ENCODE measurements at regions not wholly inside any gene's neighbourhood (a gene's known extent, or its start where the extent isn't known, plus 50 kb on each side); places are given as distances from the start of the nearest gene placed in this dataset.

DNA sequence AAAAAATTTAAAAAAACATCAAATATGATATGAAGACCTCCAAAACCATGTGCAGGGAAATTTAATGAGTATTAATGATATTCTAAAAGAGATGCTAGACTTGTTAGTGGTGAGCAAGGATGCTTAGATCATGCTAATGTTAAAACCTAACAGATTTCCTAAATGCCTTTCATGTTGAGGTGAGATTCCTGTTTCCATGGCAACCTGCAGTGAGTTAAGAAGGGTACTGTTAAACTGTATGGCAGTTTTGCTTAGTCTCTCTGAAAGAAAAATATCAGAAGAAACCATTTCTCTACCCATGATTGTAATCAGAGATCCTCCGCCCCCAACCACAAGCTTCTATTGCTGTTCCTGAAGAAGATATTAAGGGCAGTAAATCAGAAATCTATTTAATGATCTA, 321.6 kb upstream of the LRRC7 start:
- H3K9ac ChIP-seq (ENCODE audit: extremely low read depth, low read length, poor library complexity, severe bottlenecking): no peak overlapping the region
- TF ChIP-seq, protein P1, sequence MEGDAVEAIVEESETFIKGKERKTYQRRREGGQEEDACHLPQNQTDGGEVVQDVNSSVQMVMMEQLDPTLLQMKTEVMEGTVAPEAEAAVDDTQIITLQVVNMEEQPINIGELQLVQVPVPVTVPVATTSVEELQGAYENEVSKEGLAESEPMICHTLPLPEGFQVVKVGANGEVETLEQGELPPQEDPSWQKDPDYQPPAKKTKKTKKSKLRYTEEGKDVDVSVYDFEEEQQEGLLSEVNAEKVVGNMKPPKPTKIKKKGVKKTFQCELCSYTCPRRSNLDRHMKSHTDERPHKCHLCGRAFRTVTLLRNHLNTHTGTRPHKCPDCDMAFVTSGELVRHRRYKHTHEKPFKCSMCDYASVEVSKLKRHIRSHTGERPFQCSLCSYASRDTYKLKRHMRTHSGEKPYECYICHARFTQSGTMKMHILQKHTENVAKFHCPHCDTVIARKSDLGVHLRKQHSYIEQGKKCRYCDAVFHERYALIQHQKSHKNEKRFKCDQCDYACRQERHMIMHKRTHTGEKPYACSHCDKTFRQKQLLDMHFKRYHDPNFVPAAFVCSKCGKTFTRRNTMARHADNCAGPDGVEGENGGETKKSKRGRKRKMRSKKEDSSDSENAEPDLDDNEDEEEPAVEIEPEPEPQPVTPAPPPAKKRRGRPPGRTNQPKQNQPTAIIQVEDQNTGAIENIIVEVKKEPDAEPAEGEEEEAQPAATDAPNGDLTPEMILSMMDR (conservative IDR thresholded peaks at IDR 0.05): no peak
- Mint-ChIP-seq H3K9me3 (no peaks in the 10 kb centered on the region), H3K36me3 (ENCODE audit: low read depth) (no peaks in the 10 kb centered on the region), H3K4me1 (peaks cover 39% of the 10 kb centered on the region), H3K27ac (no peak overlapping the region), H3K4me3 (no peak overlapping the region), H3K27me3 (ENCODE audit: insufficient read depth) (peaks cover 6% of the 10 kb centered on the region)
- 75% methylated on average over 1 of the region's 1 CpG; no CpG with 5 or more reads in 1 of the 2 experiments for WGBS, 2 experiments (ENCODE audit: insufficient coverage in 1 of 2, insufficient read length in 1 of 2)
- H3K27ac ChIP-seq (ENCODE audit: low read depth, low read length): no peak overlapping the region
- no peaks in the 10 kb centered on the region for H3K9me3 ChIP-seq (ENCODE audit: control insufficient read depth, low read length)
- H3K27me3 ChIP-seq (ENCODE audit: control insufficient read depth, insufficient read depth, low read length, poor library complexity, severe bottlenecking): no peaks in the 10 kb centered on the region
- DNase-seq: no peak
- no peak overlapping the region for H3K4me3 ChIP-seq (ENCODE audit: low read length)
- peaks cover 21% of the 10 kb centered on the region for H3K4me1 ChIP-seq (ENCODE audit: control insufficient read depth, insufficient read depth, low read length)
- no peaks in the 10 kb centered on the region for H3K36me3 ChIP-seq (ENCODE audit: control insufficient read depth, insufficient read depth, low read length)

DNA sequence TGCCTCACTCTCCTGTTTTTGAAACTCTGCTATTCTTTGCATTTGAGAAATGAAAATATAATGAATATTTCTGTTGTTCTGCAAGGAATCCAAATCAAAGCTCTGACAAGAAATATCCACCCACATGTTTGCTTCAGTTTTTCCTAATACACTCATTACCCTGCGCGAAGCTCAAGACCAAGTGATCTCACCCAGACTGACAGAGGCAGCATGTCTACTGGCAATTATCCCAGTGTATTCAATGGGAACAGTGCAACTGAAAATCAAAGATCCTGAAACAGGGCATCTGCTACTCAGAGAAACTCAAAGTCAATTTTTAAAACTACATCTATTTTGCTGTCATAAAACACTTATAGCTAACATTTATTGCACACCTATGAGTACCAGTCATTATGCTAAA, 321.0 kb upstream of the LRRC7 start:
- TF ChIP-seq, protein P1 (conservative IDR thresholded peaks at IDR 0.05): no peak
- H3K27ac ChIP-seq (ENCODE audit: low read depth, low read length): no peak overlapping the region
- H3K4me1 ChIP-seq (ENCODE audit: control insufficient read depth, insufficient read depth, low read length): peaks cover 21% of the 10 kb centered on the region
- Mint-ChIP-seq H3K9me3 (no peaks in the 10 kb centered on the region), H3K27me3 (ENCODE audit: insufficient read depth) (peaks cover 6% of the 10 kb centered on the region), H3K36me3 (ENCODE audit: low read depth) (no peaks in the 10 kb centered on the region), H3K4me1 (peaks cover 39% of the 10 kb centered on the region), H3K27ac (no peak overlapping the region), H3K4me3 (no peak overlapping the region)
- no peaks in the 10 kb centered on the region for H3K27me3 ChIP-seq (ENCODE audit: control insufficient read depth, insufficient read depth, low read length, poor library complexity, severe bottlenecking)
- DNase-seq: no peak
- H3K9ac ChIP-seq (ENCODE audit: extremely low read depth, low read length, poor library complexity, severe bottlenecking): no peak overlapping the region
- no peak overlapping the region for H3K4me3 ChIP-seq (ENCODE audit: low read length)
- no peaks in the 10 kb centered on the region for H3K36me3 ChIP-seq (ENCODE audit: control insufficient read depth, insufficient read depth, low read length)
- no peaks in the 10 kb centered on the region for H3K9me3 ChIP-seq (ENCODE audit: control insufficient read depth, low read length)
- 92 to 100% methylated on average over 2 of the region's 2 CpGs for WGBS, 2 experiments (ENCODE audit: insufficient coverage in 1 of 2, insufficient read length in 1 of 2)

DNA sequence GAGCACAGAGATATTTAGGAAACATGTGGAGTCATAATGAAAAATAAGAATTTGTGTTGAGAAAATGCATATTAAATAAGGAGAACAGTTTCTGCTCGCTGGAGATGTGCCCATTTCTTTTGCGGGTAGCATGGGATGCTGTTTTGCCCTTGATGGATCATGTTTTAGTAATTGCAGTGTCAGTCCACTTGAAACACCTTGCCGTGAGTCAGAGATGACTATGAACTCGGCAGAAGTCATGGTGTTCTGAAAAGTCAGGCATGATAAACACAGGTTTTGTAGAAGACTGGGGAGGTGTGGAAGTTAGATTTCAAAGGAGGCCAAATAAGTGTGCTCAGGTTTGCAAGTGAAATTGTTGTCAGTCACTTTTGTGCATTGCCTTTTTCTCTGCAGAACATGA, 315.0 kb upstream of the LRRC7 start:
- Mint-ChIP-seq H3K36me3 (ENCODE audit: low read depth) (no peaks in the 10 kb centered on the region), H3K27me3 (ENCODE audit: insufficient read depth) (peaks cover 6% of the 10 kb centered on the region), H3K27ac (no peak overlapping the region), H3K9me3 (no peaks in the 10 kb centered on the region), H3K4me1 (peaks cover 7% of the 10 kb centered on the region), H3K4me3 (no peak overlapping the region)
- Histone ChIP-seq H3K4me1 (ENCODE audit: control insufficient read depth, insufficient read depth, low read length) (peaks cover 4% of the 10 kb centered on the region), H3K27me3 (ENCODE audit: control insufficient read depth, insufficient read depth, low read length, poor library complexity, severe bottlenecking) (no peaks in the 10 kb centered on the region), H3K36me3 (ENCODE audit: control insufficient read depth, insufficient read depth, low read length) (no peaks in the 10 kb centered on the region), H3K27ac (ENCODE audit: low read depth, low read length) (no peak overlapping the region), H3K9ac (ENCODE audit: extremely low read depth, low read length, poor library complexity, severe bottlenecking) (no peak overlapping the region), H3K9me3 (ENCODE audit: control insufficient read depth, low read length) (no peaks in the 10 kb centered on the region), H3K4me3 (ENCODE audit: low read length) (no peak overlapping the region)
- WGBS, 2 experiments (ENCODE audit: insufficient coverage in 1 of 2, insufficient read length in 1 of 2): 67 to 69% methylated on average over 3 to 4 of the region's 4 CpGs
- TF ChIP-seq, protein P1 (conservative IDR thresholded peaks at IDR 0.05): no peak
- DNase-seq: no peak

All from endodermal cell (in vitro differentiated cells).